ENCODE measurements at regions not wholly inside any gene's neighbourhood (a gene's known extent, or its start where the extent isn't known, plus 50 kb on each side); places are given as distances from the start of the nearest gene placed in this dataset.

GRCh38 chr2:221883976-221884375 is 311.9 kb upstream of the EPHA4 start:
- Histone ChIP-seq H3K9ac (ENCODE audit: low read depth, low read length) (no peak overlapping the region), H3K27ac (ENCODE audit: low read depth, low read length) (no peak overlapping the region), H3K9me3 (ENCODE audit: control insufficient read depth, insufficient read depth, low read length) (no peaks in the 10 kb centered on the region), H3K27me3 (ENCODE audit: control insufficient read depth, insufficient read depth, low read length) (no peaks in the 10 kb centered on the region), H3K4me1 (ENCODE audit: control insufficient read depth, insufficient read depth, low read length) (no peaks in the 10 kb centered on the region), H3K36me3 (ENCODE audit: control insufficient read depth, insufficient read depth, low read length) (no peaks in the 10 kb centered on the region), H3K4me3 (ENCODE audit: low read depth, low read length) (no peak overlapping the region)

GRCh38 chr2:221876016-221876415 is 303.9 kb upstream of the EPHA4 start:
- H3K9me3 ChIP-seq (ENCODE audit: control insufficient read depth, insufficient read depth, low read length): no peaks in the 10 kb centered on the region
- no peak overlapping the region for H3K9ac ChIP-seq (ENCODE audit: low read depth, low read length)
- H3K4me3 ChIP-seq (ENCODE audit: low read depth, low read length): no peak overlapping the region
- no peaks in the 10 kb centered on the region for H3K4me1 ChIP-seq (ENCODE audit: control insufficient read depth, insufficient read depth, low read length)
- no peak overlapping the region for H3K27ac ChIP-seq (ENCODE audit: low read depth, low read length)
- no peaks in the 10 kb centered on the region for H3K27me3 ChIP-seq (ENCODE audit: control insufficient read depth, insufficient read depth, low read length)
- no peaks in the 10 kb centered on the region for H3K36me3 ChIP-seq (ENCODE audit: control insufficient read depth, insufficient read depth, low read length)

GRCh38 chr2:221874444-221874843 is 302.3 kb upstream of the EPHA4 start:
- Histone ChIP-seq H3K27me3 (ENCODE audit: control insufficient read depth, insufficient read depth, low read length) (no peaks in the 10 kb centered on the region), H3K4me3 (ENCODE audit: low read depth, low read length) (no peak overlapping the region), H3K27ac (ENCODE audit: low read depth, low read length) (no peak overlapping the region), H3K9me3 (ENCODE audit: control insufficient read depth, insufficient read depth, low read length) (no peaks in the 10 kb centered on the region), H3K9ac (ENCODE audit: low read depth, low read length) (no peak overlapping the region), H3K36me3 (ENCODE audit: control insufficient read depth, insufficient read depth, low read length) (no peaks in the 10 kb centered on the region), H3K4me1 (ENCODE audit: control insufficient read depth, insufficient read depth, low read length) (no peaks in the 10 kb centered on the region)

GRCh38 chr2:221857719-221858118 is 285.6 kb upstream of the EPHA4 start:
- no peaks in the 10 kb centered on the region for H3K4me1 ChIP-seq (ENCODE audit: control insufficient read depth, insufficient read depth, low read length)
- H3K9me3 ChIP-seq (ENCODE audit: control insufficient read depth, insufficient read depth, low read length): no peaks in the 10 kb centered on the region
- no peaks in the 10 kb centered on the region for H3K27me3 ChIP-seq (ENCODE audit: control insufficient read depth, insufficient read depth, low read length)
- no peak overlapping the region for H3K4me3 ChIP-seq (ENCODE audit: low read depth, low read length)
- no peak overlapping the region for H3K27ac ChIP-seq (ENCODE audit: low read depth, low read length)
- no peaks in the 10 kb centered on the region for H3K36me3 ChIP-seq (ENCODE audit: control insufficient read depth, insufficient read depth, low read length)
- no peak overlapping the region for H3K9ac ChIP-seq (ENCODE audit: low read depth, low read length)

GRCh38 chr2:221853297-221853696 is 281.2 kb upstream of the EPHA4 start:
- H3K27me3 ChIP-seq (ENCODE audit: control insufficient read depth, insufficient read depth, low read length): no peaks in the 10 kb centered on the region
- H3K27ac ChIP-seq (ENCODE audit: low read depth, low read length): no peak overlapping the region
- H3K9me3 ChIP-seq (ENCODE audit: control insufficient read depth, insufficient read depth, low read length): no peaks in the 10 kb centered on the region
- no peaks in the 10 kb centered on the region for H3K4me1 ChIP-seq (ENCODE audit: control insufficient read depth, insufficient read depth, low read length)
- no peak overlapping the region for H3K9ac ChIP-seq (ENCODE audit: low read depth, low read length)
- H3K36me3 ChIP-seq (ENCODE audit: control insufficient read depth, insufficient read depth, low read length): no peaks in the 10 kb centered on the region
- H3K4me3 ChIP-seq (ENCODE audit: low read depth, low read length): no peak overlapping the region

- Histone ChIP-seq H3K9ac (ENCODE audit: low read depth, low read length) (no peak overlapping the region), H3K27me3 (ENCODE audit: control insufficient read depth, insufficient read depth, low read length) (no peaks in the 10 kb centered on the region), H3K4me1 (ENCODE audit: control insufficient read depth, insufficient read depth, low read length) (no peaks in the 10 kb centered on the region), H3K36me3 (ENCODE audit: control insufficient read depth, insufficient read depth, low read length) (no peaks in the 10 kb centered on the region), H3K4me3 (ENCODE audit: low read depth, low read length) (no peak overlapping the region), H3K9me3 (ENCODE audit: control insufficient read depth, insufficient read depth, low read length) (no peaks in the 10 kb centered on the region), H3K27ac (ENCODE audit: low read depth, low read length) (no peak overlapping the region)
Observed at GRCh38 chr2:221851531-221852045, 279.5 kb upstream of the EPHA4 start.

- Histone ChIP-seq H3K36me3 (ENCODE audit: control insufficient read depth, insufficient read depth, low read length) (no peaks in the 10 kb centered on the region), H3K9me3 (ENCODE audit: control insufficient read depth, insufficient read depth, low read length) (no peaks in the 10 kb centered on the region), H3K27ac (ENCODE audit: low read depth, low read length) (no peak overlapping the region), H3K4me1 (ENCODE audit: control insufficient read depth, insufficient read depth, low read length) (no peaks in the 10 kb centered on the region), H3K9ac (ENCODE audit: low read depth, low read length) (no peak overlapping the region), H3K4me3 (ENCODE audit: low read depth, low read length) (no peak overlapping the region), H3K27me3 (ENCODE audit: control insufficient read depth, insufficient read depth, low read length) (no peaks in the 10 kb centered on the region)
Observed at GRCh38 chr2:221850076-221850475, 278.0 kb upstream of the EPHA4 start.

- no peaks in the 10 kb centered on the region for H3K27me3 ChIP-seq (ENCODE audit: control insufficient read depth, insufficient read depth, low read length)
- H3K27ac ChIP-seq (ENCODE audit: low read depth, low read length): no peak overlapping the region
- no peaks in the 10 kb centered on the region for H3K36me3 ChIP-seq (ENCODE audit: control insufficient read depth, insufficient read depth, low read length)
- no peaks in the 10 kb centered on the region for H3K4me1 ChIP-seq (ENCODE audit: control insufficient read depth, insufficient read depth, low read length)
- H3K9me3 ChIP-seq (ENCODE audit: control insufficient read depth, insufficient read depth, low read length): no peaks in the 10 kb centered on the region
- H3K4me3 ChIP-seq (ENCODE audit: low read depth, low read length): no peak overlapping the region
- H3K9ac ChIP-seq (ENCODE audit: low read depth, low read length): no peak overlapping the region
Observed at GRCh38 chr2:221848286-221848685, 276.2 kb upstream of the EPHA4 start.

GRCh38 chr2:221845021-221845365 is 272.9 kb upstream of the EPHA4 start:
- H3K9ac ChIP-seq (ENCODE audit: low read depth, low read length): no peak overlapping the region
- no peaks in the 10 kb centered on the region for H3K4me1 ChIP-seq (ENCODE audit: control insufficient read depth, insufficient read depth, low read length)
- no peak overlapping the region for H3K27ac ChIP-seq (ENCODE audit: low read depth, low read length)
- H3K9me3 ChIP-seq (ENCODE audit: control insufficient read depth, insufficient read depth, low read length): no peaks in the 10 kb centered on the region
- H3K4me3 ChIP-seq (ENCODE audit: low read depth, low read length): no peak overlapping the region
- no peaks in the 10 kb centered on the region for H3K36me3 ChIP-seq (ENCODE audit: control insufficient read depth, insufficient read depth, low read length)
- no peaks in the 10 kb centered on the region for H3K27me3 ChIP-seq (ENCODE audit: control insufficient read depth, insufficient read depth, low read length)

- H3K9ac ChIP-seq (ENCODE audit: low read depth, low read length): no peak overlapping the region
- H3K27ac ChIP-seq (ENCODE audit: low read depth, low read length): no peak overlapping the region
- no peaks in the 10 kb centered on the region for H3K9me3 ChIP-seq (ENCODE audit: control insufficient read depth, insufficient read depth, low read length)
- no peaks in the 10 kb centered on the region for H3K4me1 ChIP-seq (ENCODE audit: control insufficient read depth, insufficient read depth, low read length)
- H3K27me3 ChIP-seq (ENCODE audit: control insufficient read depth, insufficient read depth, low read length): no peaks in the 10 kb centered on the region
- no peak overlapping the region for H3K4me3 ChIP-seq (ENCODE audit: low read depth, low read length)
- no peaks in the 10 kb centered on the region for H3K36me3 ChIP-seq (ENCODE audit: control insufficient read depth, insufficient read depth, low read length)
Observed at GRCh38 chr2:221844212-221845020, 272.3 kb upstream of the EPHA4 start.

- H3K27ac ChIP-seq (ENCODE audit: low read depth, low read length): no peak overlapping the region
- no peaks in the 10 kb centered on the region for H3K36me3 ChIP-seq (ENCODE audit: control insufficient read depth, insufficient read depth, low read length)
- no peaks in the 10 kb centered on the region for H3K9me3 ChIP-seq (ENCODE audit: control insufficient read depth, insufficient read depth, low read length)
- H3K4me1 ChIP-seq (ENCODE audit: control insufficient read depth, insufficient read depth, low read length): no peaks in the 10 kb centered on the region
- no peak overlapping the region for H3K9ac ChIP-seq (ENCODE audit: low read depth, low read length)
- no peak overlapping the region for H3K4me3 ChIP-seq (ENCODE audit: low read depth, low read length)
- H3K27me3 ChIP-seq (ENCODE audit: control insufficient read depth, insufficient read depth, low read length): no peaks in the 10 kb centered on the region
Observed at GRCh38 chr2:221836095-221836494, 264.0 kb upstream of the EPHA4 start.

All from HUES48 (cell line).